HG03025 (cell line): ENCODE measurements at regions not wholly inside any gene's neighbourhood (a gene's known extent, or its start where the extent isn't known, plus 50 kb on each side); places are given as distances from the start of the nearest gene placed in this dataset.
A peak's percentile ranks its signal among the peaks of the same experiment; 100 is the strongest.
"Not testable (repeated sequence)": the region's sequence is repeated elsewhere in the genome, so short reads cannot be mapped to it uniquely, and the experiment has no call there.

Experiments used
- ATAC-seq: cut with Tn5 transposase; IDR thresholded peaks from one replicate; pipeline ENCODE4 v1.9.1; 2021; ENCODE audit warnings: mild to moderate bottlenecking, moderate library complexity; ENCODE audit not compliant: unreplicated experiment, low FRiP score

DNA sequence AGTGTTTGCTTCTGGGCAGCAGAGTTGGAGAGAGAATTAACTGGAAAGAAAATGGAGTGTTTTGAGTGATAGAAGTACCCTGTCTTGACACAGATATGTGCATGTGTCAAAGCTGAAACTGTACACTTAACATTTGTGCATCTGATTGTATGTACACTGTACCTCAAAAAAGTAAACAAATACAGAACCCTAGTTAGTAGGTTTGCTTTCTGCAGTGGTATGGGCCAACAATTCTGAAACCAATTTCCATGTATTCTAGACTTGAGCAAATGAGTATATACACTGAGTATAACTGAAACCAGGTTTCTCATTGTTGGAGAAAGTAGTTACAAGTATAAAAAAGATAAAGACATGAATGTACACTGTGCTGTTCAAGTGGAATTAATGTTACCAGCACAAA lies 52.4 kb downstream of the ELAPOR2 start:
- no peak for ATAC-seq

- ATAC-seq, result no peak
Measured at GRCh38 chr7:87004956-87005355, 54.5 kb downstream of the ELAPOR2 start.

DNA sequence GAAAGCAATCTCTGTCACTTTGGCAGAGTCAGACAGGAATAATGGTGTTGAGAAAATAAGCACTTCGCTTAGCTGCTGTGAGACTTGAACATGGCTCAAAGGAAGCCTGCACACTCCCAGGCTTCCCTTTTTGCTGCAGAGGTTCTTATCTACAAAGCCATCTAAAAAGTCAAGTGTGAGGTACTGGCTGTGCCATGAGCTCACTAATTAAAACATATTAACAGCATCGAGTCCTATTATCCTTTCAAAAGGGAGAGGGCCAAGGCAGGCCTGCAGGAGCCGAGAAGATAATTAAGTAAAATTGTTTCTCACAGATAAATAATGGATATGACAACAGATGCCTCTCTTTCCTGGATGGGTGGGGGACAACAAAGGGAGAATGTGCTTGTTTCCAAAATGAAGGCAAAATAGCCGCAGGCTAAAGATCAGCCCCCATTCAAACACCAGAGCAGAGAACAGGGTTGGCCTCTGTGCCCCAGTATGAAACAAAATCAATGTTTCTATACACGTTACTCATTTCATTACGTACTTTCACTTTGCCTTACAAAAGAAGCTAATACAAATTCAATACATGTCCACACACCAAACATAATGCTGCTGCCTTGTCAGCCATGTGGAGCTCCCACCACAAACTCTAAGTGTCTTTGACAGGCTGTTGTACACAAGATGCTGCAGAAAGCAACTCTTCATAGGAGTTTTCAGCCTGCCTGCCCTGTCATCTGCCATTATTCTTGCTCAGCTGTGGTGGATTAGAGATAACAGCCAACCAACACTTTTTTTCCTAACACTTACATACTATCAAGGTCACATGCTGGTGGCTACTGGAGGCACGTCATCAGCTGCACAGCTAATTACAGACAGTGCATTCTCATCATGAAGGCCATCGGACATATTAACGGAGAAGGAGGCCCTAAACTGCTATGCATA lies 55.3 kb downstream of the ELAPOR2 start:
- ATAC-seq, result no peak

DNA sequence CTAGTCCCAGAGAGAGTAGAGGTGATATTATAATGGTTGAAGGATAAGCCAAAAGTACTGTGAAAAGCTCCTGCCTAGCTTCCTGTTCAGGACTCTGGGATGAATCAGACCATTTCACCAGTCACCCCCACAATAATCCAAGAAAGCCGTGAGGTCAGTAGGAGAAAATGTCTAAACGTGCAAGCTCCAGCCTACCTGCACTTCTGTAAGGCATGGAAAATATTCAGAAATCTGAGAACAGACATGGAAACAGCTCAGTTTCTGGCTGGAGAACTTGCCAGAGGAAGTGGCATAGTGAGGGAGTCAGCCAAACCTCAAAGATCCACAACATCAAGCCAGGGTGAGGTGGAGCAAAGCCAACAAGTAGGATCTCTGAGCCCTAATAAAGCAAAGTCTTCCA lies 58.2 kb downstream of the ELAPOR2 start:
- no peak for ATAC-seq

- ATAC-seq, result no peak
Measured at GRCh38 chr7:87000344-87000743, 59.1 kb downstream of the ELAPOR2 start.

GRCh38 chr7:86999750-87000149 lies 59.7 kb downstream of the ELAPOR2 start:
- no peak for ATAC-seq

- ATAC-seq, result no peak
Measured at GRCh38 chr7:86995814-86996213, 63.6 kb downstream of the ELAPOR2 start.

- no peak for ATAC-seq
Measured at GRCh38 chr7:86995052-86995725, 64.3 kb downstream of the ELAPOR2 start.

DNA sequence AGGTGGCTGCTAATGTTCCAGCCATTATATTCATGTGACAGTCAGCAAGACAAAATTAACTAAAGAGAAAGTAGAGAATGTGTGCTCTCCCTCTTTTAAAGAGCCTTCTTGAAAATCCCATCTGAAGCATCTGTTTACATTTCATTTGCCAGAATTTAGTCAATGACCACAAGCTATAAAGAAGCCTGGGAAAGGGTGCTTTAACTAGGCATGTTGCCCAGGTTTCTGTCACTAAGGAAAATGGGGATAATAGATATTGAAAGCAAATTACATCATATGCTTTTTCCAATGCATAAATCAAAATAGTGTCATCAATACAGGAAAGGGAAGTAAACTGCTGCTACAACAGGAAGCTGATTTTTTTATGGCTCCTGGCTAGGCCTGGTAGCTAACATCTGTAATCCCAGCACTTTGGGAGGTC lies 67.7 kb downstream of the ELAPOR2 start:
- no peak for ATAC-seq

DNA sequence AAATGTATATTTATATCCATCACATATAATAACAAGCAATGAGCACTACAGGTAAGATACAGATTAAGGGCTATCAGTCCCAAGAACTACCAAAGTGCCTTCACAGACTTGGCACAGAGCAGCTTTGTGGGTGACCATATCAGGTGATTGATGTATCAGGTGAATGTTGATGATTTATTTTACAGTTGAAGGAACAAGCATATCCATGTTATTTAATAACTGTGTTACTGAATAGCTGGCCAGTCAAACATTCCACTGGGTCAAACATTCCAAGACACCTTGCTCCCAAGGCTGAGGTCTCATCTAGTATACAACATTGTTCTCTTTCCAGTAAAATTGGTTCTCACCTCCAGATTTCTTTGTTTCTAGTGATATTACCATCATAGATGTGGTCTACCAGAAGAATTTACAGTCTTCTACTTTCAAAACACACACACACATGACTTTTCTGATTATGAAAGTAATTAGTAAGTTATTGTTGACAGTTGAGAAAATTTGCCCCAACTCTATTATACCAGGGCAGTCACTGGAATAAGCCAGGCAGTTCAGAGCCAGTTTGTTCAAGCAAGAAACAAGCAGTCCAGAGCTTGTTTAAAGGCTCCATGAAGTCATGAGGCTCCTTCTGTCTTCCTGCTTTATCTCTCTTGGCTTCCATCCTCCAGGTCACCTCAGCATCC lies 68.2 kb downstream of the ELAPOR2 start:
- no peak for ATAC-seq

GRCh38 chr7:86989407-86989806 lies 70.0 kb downstream of the ELAPOR2 start:
- no peak for ATAC-seq

- ATAC-seq, result not testable (repeated sequence)
Measured at GRCh38 chr7:86987834-86988233, 71.6 kb downstream of the ELAPOR2 start.

GRCh38 chr7:86987358-86987757 lies 72.1 kb downstream of the ELAPOR2 start:
- ATAC-seq, result not testable (repeated sequence)

GRCh38 chr7:86985342-86985741 lies 74.1 kb downstream of the ELAPOR2 start:
- not testable (repeated sequence) for ATAC-seq

- ATAC-seq, result not testable (repeated sequence)
Measured at GRCh38 chr7:86983654-86984053, 75.8 kb downstream of the ELAPOR2 start.

GRCh38 chr7:86981937-86982336 lies 77.5 kb downstream of the ELAPOR2 start:
- ATAC-seq, result not testable (repeated sequence)

- no peak for ATAC-seq
Measured at GRCh38 chr7:86981127-86981526, 78.3 kb downstream of the ELAPOR2 start.

DNA sequence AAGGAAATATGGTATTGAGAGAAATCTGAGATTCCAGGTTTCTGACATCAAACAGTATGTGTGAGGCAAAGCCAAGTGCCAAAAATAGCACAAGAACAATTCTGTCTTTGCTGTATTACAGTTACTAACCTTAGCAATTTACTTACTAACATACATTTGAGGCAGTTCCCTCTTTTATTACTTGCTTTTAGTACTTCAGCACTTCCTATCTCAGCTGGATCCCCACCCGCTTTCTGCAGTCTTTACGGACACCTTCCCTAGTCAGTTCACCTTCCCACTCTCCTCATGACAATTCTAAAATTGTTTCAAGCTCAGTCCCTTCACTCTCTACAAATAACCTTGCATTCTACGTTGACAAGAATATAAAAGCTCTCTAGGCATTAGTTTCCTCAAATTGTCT lies 79.2 kb downstream of the ELAPOR2 start:
- no peak for ATAC-seq

DNA sequence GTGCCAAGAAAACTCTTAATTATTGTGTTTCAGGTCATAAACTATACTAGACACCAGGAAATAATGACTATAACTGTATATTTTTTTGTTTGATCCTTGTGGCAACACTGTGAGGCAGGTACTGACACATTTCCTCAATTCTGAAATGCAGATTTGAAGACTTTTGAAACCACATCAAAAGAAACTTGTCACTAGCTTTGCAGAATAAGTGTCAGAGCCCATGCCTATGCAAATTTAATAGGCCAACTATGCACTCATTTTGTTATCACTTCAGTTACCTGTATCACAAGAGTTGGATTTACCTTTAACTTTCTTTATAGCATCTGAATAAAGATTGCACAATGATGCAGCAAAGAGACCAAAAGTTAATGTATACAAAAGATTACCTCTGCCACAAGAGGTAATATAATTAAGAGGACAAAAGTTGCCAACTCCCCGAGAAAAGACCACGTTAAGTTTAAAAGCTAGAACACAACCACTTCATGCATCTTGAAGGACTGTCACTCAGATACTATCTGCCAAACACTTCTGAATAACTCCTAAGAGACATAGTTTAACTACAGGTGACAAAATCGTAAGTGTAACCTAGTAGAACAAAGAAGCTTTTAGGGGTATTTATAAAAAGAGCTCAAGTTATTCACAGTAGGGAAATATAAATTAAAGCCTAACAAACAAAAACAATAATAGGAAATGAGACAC lies 80.5 kb downstream of the ELAPOR2 start:
- ATAC-seq, result peak; percentile 97

- no peak for ATAC-seq
Measured at GRCh38 chr7:86976958-86977357, 82.5 kb downstream of the ELAPOR2 start.

DNA sequence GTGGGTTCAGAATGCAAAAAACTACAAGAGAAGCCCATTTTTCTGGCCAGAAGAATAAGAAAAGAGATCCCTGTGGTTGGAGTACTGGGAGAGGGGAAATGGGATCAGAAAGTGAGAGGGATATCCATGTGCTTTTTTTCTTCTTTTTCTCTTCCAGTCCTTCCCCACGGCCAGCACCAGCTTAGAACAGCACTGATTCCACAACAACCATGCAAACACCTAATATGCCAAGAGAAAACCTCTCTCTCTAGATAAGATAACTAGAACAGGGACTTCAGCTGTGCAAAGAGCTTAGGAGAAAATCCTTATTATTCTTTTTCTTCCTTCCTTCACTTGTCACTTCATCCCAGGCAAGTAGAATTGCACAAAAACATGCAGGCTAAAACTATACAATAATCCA lies 83.5 kb downstream of the ELAPOR2 start:
- ATAC-seq, result no peak
